ENCODE measurements at regions not wholly inside any gene's neighbourhood (a gene's known extent, or its start where the extent isn't known, plus 50 kb on each side); places are given as distances from the start of the nearest gene placed in this dataset.

GRCh38 chr16:6193718-6194117 lies 1096.1 kb upstream of the EEF2KMT start:
- TF ChIP-seq EZH2 (IDR thresholded peaks at IDR 0.05) (no peak), POLR2AphosphoS5 (IDR thresholded peaks at IDR 0.05; ENCODE audit: borderline replicate concordance, low read depth, low read length) (no peak)

All from SK-N-MC (cell line).